CD4-positive, alpha-beta T cell treated with Interleukin-15 for 1 hour (primary cell): ENCODE measurements at regions not wholly inside any gene's neighbourhood (a gene's known extent, or its start where the extent isn't known, plus 50 kb on each side); places are given as distances from the start of the nearest gene placed in this dataset.
"Not testable (repeated sequence)": the region's sequence is repeated elsewhere in the genome, so short reads cannot be mapped to it uniquely, and the experiment has no call there.

Experiments
- DNase-seq: peaks from one replicate; pipeline ENCODE4 v3.0.0-alpha.2; 2020

DNA sequence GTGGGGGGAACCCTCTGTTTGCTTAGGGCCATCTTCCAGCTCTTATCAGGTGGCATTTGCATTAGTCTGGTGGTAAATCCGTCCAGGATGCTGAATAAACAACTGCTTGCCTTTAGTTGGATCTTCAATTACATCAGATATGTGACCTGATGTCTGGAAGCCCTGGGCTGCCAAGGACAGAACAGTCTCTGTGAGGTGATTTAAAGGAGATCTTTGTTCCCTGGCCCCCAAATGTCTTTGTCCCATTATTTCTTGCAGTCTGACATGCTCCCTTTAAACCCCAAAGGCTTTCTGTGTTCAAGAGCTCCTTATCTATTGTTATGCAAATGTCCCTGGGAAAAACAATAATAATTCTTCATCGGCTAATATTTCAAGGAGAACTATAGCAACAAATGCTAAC lies 84.6 kb upstream of the SPTLC3 start:
- DNase-seq = no peak

DNA sequence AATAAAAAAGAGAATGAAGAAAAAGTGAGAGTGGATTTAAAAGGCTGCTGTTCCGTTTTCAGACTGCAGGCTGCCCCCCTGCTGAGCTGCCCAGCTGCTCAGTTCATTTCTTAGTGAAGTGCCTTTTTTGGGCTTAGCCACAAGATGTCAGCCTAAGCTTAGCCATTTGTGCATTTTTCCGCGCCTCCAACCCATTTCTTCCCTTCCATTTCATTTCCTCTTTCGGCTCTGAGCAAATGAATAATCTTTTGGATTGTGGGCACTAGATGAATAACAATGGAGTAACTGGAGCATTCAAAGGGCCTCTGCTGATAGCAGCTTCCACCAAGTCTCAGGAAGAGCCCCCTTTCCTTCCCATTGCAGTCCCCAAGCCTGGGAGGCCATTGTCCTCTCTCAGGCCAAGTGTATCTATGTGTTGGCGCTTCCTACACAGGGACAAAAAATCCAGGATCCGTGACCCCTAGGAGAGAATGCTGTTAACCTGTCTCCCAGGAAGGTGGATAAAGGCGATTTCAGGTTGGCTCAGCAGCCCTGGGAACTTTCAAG lies 83.5 kb upstream of the SPTLC3 start:
- no peak for DNase-seq

DNA sequence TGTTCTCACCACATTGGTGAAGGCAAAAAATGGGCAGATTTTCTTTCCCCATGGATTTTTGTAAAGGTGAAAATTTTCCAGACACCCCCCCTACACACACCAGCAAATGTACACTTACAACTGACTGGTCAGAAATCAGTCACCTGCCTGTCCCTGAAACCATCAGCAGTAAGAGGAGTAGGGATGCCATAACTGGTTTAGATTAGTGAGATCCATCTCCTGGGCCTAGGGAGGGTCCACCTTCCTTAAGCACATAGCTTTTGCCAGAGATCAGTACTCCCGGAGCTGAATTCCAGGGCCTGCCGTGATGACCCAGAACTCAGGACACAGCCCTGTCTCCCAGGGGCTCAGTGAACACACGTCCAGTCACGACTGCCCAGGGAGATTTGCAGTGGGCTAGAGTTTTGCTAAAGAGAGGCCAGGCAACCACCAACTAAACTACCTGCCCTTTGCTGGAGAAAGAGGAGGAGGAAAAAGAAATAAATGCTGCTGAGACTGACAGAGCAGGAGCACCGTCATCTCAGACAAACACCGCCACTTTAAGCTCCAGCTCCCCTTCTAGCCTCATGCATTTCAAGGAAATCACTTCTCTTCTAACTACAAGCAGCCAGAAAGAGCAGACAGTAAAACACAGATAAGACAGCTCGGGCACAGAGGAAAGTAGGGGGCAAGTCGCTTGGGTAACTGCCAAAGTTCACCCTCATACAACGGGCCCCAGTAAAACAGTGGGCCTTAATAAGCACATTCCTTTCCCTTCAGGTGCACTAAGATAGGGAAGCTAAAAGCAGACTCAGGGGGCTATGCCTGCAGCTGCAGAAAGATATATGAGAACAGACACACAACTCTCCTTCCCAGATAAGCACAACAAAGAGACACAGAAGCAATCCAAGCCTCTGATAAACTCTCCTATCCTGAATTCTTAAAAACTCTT lies 82.6 kb upstream of the SPTLC3 start:
- no peak for DNase-seq

DNA sequence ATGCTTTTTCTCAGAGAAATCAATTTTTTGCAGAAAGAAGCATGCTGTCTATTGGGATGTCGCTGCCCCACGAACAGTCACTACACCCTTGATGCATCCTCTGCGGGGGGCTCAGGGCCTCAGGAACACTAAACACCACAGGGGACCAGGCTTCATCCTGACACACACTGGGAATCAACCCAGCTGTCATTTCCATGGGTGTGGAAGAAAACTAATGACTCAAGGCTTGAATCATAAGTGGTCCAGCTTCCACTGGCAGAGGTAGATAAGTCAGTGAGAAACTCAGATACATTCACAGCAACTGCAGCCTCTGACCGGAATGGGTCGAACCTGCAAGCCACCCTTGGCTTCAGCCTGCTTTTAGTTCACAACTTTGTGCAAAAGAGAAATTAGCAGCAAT lies 81.3 kb upstream of the SPTLC3 start:
- DNase-seq = no peak

DNA sequence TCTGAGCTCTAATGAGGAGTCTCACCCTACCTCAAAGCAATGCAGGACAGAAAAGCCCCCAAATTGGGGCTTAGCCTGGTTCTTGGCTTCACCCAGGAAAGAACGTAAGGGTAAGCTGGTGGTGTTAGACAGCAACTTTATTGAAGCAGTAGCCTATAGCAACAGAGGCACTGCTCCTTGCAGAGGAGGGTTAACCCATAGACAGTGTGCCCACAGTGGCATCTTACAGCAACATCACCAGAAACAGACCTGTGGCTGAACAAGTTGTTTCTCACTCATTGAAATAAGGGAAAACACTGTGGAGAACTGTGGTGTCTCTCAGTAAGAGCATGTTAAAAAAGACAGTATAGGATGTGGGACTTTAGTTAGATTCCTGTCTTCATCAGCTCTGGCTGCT lies 80.4 kb upstream of the SPTLC3 start:
- no peak for DNase-seq

DNA sequence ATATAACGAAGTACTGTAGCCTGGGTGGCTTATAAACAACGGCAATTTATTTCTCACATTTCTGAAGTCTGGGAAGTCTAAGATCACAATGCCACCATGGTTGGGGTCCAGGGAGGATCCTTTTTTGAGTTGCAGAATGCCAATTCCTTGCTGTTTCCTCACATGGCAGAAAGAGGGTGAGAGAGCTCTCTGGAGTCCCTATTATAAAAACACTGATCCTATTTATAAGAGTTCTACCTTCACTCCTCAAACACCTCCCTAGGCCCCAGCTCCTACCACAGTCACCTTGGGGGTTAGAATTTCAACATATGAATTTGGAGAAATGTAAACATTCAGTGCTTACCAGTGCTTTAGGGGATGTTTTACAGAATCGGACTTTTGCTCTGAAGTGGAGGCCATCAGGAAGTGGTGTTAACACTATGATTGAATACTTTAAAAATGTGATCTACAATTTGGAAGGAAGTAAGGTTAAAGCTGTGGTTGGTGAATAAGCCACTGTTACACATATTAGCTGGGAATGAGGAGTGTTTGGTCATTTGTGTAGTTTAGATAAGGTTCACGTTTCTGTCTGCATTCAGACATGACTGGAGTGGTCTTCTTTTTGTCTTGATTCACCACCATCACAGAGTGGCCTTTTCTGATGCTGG lies 79.9 kb upstream of the SPTLC3 start:
- no peak for DNase-seq

DNA sequence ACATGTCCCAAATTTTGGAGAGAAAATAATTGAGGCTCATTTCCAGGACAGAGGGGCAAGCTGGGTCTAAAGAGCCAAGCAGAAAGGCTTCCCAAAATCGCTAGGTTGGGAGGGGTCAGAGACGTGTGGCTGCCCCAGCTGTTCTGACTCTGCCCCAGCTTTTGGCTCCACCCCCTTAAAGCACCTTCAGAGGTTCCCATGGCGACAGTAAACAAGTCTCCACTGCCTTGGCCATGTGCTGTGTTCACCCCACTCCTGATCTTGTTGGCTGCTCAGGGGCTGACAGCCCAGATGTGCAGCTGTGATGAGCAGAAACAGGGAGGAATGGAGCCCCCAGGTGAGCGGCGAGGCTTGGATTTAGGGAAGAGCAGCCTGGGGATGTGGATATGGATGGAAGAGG lies 72.8 kb upstream of the SPTLC3 start:
- DNase-seq = no peak

DNA sequence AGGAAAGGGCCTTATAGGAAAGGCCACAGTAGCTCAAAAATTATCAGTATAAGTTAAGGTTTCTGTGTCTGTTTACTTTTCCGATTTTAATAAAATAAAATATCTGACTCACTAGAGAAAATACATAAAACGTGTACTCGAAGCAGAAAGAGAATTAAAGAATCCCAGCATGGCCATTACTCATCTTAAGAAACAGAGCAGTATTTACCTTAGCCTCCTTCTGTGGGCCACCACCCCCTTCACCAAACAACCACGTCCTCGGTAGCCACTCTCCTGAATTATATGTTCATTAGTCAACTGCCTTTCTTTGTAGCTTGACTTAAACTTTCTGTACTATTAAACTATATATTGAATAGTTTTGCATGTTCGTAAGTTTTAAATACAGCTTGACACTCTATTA lies 72.2 kb upstream of the SPTLC3 start:
- no peak for DNase-seq

DNA sequence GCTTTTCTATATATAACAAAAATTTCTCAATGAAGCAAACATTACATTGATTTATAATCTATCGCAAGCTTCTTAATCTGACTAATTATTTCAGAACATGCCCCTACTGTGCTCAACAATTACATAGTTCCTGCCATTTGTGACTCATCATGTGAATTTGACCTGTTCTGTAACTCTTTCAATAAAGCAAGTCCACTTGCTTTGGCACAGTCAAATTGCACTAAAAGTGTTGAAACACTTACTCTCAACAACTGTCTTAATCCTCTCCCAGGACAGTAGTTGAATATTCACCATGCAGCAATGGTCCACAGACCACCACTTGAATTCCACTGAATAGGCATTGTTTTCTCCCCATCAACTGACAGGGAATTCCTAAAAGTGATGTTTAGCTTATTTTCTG lies 67.7 kb upstream of the SPTLC3 start:
- DNase-seq = no peak

DNA sequence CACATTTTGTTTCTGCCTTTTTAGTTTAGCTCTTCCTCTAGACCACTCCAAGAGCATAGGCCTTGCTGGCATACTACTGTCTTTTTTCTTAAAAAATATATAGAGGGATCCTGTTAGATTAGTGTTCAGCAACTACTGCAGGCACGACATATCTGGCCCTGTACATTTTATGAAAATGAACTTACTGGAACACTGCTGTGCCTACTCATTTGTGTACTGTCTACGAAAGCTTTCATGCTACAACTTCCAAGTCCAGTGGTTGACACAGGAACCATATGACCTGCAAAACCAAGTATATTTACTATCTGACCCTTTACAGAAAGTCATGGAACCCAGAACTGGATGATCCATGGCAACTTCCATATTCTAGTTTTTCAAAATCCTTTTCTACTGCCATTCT lies 66.6 kb upstream of the SPTLC3 start:
- DNase-seq = no peak

DNA sequence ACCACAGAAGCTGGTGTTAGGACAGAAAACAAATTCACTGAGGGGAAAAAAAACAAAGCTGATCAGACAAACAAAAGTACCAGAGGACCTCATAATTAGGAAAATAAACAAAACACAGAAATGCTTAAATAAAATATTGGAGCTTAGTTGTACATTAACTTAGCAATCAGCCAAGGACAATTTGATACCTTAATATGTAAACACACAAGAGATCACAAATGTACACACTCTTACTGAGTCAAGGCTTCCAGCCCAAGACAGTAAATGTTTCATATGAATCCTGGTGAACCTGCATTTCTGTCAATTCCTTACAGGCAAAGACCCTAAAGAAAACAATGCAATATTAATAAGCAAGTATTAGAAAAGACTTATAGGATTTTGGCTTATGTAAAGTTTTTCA lies 62.0 kb upstream of the SPTLC3 start:
- DNase-seq = no peak

DNA sequence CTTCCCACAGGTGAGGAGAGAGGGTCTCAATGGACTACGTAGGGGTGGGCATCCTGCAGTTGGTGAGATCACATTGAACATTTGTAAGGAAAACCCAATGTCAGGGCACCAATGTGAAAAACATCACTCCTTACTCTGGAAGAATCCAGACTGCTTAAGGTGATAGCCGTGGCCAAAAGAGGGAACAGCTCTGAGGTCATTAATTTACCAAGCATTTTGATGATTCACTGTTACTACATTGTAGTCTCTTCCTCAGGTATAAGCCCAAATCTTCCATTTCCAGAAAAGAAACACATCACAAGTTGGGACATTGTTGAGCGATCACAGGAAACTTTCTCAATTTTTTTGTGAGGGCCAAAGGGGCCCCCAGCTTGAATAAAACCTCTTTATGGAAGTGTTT lies 61.1 kb upstream of the SPTLC3 start:
- DNase-seq = no peak

DNA sequence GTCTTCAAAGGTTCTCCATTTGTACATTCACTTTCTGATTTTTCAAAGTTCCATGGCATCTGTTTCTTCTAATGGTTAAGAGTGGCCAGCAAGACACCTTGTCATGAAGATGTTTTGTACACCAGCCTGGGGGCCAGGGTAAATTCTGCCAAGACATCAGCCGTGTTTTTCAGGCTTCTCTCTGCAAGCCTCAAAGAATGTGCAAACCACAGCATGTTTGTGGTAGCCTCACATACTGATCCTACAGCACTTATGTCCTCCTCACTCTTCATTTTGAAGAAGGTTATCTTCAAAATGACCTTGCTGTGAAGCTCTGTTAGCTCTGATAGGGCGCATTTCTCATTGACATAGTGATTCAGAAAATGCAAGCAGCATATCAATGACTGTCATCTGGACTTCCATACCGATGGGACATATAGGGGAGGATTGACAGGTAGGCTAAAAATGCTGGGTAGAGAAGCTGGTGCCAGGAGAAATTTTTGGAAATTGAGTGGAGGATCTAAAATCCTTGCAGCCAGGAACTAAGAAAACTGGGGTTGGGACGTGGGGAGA lies 59.3 kb upstream of the SPTLC3 start:
- DNase-seq = no peak

DNA sequence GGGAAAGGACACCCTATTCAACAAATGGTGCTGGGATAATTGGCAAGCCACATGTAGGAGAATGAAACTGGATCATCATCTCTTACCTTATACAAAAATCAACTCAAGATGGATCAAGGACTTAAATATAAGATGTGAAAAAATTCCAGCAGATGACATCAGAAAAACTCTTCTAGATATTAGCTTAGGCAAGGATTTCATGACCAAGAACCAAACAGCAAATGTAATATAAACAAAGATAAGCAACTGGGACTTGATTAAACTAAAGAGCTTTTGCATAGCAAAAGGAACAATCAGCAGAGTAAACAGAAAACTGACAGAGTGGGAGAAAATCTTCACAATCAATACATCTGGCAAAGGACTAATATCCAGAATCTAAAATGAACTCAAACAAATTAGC lies 54.5 kb upstream of the SPTLC3 start:
- not testable (repeated sequence) for DNase-seq

DNA sequence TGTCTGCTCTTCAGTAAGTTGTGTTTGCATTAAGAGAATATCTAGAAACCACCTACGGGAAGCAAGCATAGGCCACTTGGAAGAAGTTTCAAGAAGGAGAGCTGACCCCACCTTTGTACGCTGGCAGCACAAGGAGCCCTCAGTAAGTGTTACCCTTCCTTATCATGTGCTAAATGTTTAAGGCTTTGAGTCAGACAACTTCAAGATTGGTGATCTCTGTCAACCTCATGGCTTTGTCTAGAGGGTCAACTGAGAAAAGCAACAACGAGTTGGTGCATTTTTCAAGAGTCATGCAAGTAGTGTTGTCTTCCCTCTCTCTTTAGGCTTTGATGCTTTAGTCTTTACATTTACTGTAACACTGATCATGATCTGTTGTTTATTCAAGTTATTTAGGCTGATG lies 53.2 kb upstream of the SPTLC3 start:
- DNase-seq = no peak

DNA sequence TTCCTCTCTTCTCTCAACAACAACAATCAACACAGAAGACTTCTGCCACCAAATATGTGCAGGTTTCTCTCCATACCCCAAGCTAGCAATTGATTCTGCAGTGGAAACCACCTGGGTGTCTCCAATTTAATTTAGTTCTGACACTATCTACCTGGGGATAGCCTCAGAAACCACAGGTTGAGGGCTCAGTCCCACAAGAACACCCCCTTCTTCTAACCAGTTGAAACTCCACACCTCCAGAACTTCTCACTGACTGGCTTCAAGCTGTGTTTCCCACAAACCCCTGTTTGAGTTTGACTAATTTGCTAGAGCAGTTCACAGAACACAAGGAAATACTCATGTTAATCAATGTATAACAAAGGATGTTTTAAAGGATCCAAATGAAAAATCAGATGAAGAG lies 52.5 kb upstream of the SPTLC3 start:
- no peak for DNase-seq

DNA sequence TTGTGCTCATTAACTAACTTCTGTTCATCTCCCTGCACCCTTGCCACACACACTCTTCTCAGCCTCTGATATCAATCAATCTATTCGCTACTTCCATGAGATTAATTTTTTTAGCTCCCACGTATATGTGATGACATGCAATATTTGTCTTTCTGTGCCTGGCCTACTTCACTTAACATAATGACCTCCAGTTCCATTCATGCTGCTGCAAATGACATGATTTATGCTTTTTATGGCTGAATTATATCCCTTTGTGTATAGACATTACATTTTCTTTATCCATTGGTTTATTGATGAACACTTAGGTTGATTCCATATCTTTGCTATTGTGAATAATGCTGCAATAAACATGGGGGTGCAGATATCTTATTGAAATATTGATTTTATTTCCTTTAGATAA lies 50.8 kb upstream of the SPTLC3 start:
- DNase-seq = no peak
